GM18508 (cell line): ENCODE measurements at regions not wholly inside any gene's neighbourhood (a gene's known extent, or its start where the extent isn't known, plus 50 kb on each side); places are given as distances from the start of the nearest gene placed in this dataset.

ENCODE experiments used
- ATAC-seq: cut with Tn5 transposase; IDR thresholded peaks from one replicate; pipeline ENCODE4 v1.9.1; 2021; ENCODE audit warnings: moderate number of reproducible peaks; ENCODE audit not compliant: insufficient read depth, unreplicated experiment

DNA sequence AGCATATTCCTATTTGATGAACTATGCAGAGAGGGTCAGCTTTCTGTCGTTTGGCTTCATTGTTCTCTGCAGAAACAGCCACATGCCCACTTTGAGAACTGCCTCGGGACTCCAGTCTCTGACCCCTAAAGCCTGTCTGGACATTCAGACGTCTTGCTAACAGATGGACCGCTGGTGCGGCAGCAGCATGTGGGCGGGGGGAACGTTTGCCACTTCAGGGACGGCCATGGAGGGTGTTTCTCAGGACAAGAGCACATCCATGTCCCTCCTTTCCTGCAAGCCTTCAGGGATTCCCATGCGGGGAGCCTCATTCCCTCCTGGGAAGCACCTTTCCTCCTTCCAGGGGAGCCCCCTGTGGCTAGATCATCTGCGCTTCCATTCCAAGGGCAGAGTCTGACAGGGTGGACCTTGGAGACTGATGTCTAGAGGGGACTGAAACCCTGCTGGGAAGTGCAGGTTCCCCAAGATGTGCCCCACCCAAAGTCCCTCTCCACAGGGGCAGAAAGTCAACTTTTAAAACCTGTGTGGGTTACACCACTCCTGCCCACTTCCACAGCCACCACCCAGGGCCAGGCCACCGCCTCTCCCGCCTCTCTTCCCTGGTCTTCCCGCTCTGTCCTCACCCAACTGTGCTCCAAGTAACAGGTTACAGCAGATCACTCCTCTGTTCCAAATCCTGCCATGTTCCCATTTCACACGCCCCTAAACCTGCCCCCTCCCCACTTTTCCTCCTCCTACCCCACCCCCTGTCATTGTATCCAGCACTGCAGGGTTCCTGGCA lies 94.8 kb upstream of the PMEPA1 start:
- no peak for ATAC-seq

DNA sequence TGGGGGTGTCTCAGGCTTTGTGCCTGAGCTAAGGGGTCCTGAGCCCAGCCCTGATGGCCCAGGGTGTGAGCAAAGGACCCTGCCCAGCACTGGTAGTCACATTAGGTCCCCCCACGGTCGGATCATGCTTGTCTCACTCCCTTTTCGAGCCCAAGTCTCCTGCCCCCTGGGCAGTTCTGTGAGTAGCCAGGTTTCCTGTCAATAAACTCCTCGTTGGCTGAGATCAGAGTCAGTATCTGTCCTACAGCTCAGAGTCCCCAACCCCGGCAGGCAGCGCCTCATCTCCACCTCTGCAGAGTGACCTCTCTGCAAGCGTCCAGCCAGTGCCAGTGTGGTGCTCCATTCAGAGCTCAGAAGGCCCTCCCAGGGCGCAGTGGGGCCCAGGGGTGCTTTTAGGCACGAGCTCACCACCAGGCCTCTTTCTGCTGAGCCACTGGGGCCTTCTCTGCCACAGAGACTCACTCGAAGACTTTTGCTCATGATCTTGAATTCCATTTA lies 93.7 kb upstream of the PMEPA1 start:
- ATAC-seq = no peak

DNA sequence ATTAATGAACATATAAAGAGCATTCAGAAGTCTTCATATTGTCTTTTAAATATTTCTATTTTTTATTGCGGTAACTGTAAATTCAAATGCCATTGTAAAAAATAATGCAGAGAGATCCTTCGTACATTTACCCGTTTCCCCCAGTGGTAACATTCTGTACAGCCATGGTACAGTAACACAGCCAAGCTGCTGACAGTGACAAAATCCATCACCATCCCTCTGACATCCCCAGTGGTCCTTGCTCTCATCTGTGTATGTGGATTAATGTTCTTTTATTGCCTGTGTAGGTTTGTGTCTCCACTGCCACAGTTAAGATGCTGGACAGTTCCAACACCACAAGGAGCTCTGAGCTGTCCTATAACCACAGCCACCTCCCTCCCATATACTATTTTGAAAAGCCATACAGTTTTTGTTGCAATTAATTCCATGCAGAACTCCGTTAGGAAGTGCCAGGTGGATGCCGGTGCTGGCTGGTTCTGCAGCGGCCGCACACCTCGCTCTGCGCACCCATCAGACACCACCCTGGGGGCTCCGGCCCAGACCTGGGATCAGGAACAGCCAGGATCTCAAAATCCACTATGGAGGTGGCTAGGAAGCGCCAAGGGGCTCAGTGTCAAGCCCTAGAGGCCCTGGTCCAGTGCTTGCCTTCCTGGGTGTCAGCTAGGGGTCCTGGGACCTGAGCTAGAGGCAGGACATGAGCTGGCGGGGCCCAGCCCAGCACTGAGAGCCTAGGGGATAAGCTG lies 93.1 kb upstream of the PMEPA1 start:
- ATAC-seq = no peak

DNA sequence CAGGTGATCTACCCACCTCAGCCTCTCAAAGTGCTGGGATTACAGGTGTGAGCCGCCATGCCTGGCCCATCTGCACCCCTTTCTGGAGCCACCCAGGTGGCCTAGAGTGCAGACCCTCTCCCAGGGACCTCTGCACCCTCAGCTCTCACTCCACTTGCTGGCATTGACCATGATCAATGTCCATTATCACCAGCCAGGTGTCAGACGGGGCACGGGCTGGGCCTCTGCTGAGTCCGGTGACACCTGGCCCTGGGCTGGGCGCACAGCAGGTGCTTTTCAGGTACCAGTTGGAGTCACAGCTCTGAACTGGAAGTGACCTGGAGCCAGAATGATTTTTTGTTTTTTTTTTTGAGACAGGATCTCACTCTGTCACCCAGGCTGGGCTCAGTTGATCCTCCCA lies 91.8 kb upstream of the PMEPA1 start:
- no peak for ATAC-seq

DNA sequence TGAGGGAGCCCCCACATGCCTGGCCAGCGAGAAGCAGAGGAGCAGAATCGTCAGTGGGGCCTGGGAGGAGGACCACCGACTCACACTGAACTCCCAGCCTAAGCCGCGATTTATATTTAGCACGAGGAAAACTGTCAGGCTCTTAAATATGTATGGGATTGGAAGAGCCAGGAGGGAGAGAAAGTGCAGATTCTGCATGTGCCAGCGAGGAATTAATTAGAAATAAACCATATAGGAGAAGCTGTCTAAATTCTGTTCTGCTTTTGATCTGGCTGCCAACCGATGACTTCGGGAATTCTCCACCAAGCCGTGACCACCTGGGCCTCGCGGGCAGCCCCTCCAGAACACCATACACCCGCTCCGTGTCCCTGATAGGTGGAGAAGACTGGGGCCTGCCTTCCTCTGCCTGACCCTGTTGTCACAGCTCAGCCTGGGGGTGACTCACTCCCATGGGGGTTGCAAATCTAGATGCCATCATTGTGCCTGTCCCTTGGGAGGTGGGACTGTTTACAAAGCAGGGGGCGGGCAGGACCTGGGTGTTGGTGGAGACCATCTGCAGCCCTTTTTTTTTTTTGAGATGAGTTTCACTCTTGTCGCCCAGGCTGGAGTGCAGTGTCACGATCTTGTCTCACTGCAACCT lies 91.1 kb upstream of the PMEPA1 start:
- ATAC-seq = no peak

DNA sequence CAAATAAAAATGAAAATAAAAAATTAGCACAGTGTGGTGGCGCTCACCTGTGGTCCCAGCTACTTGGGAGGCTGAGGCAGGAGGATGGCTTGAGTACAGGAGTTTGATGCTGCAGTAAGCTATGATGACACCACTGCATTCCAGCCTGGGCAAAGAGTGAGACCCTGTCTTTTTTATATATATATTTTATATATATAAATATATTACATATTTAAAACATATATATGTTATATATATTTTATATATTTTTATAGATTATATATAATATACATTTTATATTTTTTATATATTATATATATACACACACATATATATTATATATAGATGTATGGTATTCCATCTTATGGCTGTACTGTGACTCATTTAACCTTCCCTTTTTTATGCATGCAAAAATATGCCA lies 87.6 kb upstream of the PMEPA1 start:
- ATAC-seq = no peak

DNA sequence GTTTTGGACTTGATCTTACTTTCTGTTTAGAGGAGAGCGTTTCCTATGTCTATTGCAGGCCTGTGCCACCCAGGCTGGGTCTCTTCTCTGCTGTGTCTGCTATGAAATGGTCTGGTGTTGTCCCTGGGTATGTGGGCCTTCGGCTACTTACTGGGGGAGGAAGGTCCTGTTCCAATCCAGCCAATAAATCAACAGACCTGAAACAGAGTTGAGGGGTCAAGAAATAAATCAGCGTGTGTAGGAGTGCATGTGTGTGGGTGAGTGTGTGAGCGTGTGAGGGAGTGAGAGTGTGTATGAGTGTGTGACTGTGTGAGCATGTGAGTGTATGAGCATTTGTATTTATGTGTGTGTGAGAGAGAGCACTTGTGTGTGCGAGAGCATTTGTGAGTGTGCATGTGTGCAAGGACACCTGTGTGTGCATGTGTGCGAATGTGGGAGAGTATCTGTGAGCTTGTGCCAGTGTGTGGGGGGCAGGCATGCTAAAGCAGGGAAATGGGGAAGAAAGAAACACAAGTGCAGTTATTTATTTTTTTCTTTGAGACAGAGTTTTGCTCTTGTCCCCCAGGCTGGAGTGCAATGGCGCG lies 86.3 kb upstream of the PMEPA1 start:
- ATAC-seq = no peak

DNA sequence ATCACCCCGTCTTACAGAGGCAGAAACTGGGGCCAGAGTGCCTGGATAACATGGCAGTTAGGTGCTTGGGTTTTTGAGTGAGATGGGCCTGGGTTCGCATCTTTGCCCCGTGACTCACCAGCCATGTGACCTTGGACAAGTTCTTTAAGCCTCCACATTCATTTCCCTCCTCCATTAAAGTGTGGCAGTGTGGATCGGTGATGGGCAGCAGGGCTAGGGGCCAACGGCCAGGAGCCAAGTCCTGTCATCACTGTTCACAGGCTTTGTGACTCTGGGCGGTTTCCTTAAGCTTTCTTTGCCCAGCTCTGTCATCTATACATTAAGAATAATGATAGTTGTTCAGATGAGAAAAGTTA lies 85.5 kb upstream of the PMEPA1 start:
- no peak for ATAC-seq

DNA sequence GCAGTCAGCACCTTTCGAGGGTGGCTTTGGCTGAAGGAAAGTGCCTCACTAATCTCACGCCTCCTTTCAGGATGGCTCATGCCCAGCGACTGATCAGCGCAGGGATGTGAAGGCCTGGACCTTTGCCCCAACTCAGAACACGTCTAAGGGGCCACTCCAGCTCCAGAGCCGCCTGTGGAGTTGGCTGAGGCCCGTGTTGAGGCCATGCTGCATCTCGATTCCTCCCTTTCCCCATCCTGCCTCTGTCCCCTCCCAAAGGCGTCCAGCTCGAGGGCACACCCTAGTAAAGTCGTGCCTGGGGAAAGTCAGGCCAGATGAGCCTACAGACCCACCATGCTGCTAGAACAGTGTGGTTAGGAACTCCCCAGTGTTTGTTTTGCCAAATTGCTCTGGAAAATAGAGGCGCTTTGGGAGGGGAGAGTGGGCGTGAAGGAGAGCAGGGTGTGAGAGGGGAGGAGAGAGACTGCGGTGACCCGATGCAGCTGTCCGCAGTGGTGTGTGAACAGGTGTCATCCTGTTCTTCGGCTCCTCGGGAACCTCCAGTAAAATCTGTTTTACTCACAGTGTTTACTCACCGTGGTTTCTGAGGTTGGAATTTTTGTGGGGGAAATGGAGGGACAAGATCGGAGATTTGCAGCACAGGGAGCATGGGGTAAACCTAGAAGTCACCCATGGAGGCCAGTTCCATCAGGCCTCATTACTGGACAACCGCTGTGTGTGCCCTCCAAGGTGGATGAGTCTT lies 85.0 kb upstream of the PMEPA1 start:
- ATAC-seq = no peak

DNA sequence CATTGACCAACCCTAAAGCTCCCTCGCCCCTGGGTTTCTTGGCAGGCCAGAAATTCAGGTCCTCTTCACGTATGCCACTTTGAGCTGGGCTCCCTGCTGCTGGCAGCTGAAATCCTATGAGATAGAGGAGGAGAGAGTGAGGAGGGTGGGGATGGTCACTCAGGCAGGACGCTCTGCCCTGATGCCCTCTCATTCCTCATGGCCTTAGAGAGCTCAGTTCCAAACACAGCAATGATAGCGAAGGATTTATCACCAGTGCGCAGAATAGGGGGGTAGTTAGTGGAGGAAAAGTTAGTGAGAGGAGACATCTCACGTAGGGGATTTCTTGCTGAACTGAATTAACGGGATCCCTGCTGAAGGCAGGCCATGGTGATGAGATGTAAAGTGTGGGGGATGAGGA lies 84.2 kb upstream of the PMEPA1 start:
- no peak for ATAC-seq

DNA sequence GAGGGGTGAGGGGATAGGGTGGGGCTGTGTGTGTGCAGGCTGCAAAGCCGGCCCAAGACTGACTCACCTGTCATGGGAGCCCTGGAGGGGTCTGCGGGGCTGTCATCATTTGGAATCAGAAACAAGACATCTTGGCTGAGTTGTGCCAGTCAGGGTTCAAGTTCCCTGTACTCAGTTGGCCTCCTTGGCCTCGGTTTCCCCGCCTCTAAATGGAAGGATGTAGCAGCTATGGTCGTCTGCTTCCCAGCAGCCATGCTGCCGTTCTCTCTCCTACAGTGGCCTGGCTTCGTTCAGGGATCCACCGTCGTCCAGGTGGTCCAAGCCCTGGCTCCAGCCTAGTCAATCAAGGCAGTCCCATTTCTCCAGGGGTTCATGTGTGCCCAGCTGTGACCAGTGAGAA lies 83.6 kb upstream of the PMEPA1 start:
- no peak for ATAC-seq

DNA sequence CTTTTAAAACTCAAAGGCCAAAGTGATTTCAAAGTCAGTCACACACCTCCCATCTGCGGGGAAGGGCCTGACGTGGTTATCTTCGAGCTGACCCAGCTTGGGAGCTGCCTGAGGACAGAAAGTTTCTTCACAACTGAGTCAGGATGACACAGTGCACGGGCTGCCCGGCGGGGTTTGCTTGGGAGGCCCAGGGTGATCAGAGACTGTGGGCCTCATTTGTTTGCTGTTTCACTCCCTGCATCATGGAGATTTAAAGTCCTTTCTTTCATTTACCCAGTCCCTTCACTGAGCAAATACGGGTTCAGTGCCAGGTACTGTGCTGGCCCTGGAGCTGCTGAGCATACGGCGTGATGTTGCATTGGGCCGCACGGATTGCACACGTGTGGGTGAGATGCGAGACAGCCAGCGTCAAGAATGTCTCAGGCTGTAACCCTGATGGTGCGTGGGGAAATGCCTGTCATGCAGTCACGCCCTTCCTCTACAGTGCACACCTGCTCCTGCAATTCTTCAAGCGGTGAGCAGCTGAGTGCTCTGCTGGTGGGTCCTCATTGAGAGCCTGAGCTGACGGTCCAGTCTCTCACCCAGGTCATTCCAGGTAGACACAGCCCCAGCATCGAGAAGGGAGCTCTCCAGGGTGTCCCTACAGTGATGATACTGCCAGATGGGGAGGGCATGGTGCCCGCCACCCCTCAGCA lies 82.7 kb upstream of the PMEPA1 start:
- ATAC-seq = no peak

DNA sequence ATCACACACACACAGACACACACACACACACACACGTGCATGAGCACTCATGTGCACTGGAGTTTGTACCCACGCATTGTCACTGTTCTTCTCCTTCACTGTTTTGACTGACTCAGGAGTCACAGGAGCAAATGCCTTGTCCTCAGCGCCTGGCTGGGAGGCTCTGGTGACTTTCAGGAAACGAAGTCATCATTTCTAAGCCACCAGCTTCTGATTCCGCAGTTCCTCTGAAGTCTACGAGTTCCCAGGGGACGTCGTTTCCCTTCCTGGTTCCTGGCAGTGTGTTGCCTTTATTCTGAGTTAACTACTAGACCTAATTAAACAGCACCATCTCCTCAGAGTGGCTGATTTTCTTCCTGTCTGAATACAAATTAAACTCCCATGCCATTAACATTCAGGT lies 82.2 kb upstream of the PMEPA1 start:
- ATAC-seq = no peak

DNA sequence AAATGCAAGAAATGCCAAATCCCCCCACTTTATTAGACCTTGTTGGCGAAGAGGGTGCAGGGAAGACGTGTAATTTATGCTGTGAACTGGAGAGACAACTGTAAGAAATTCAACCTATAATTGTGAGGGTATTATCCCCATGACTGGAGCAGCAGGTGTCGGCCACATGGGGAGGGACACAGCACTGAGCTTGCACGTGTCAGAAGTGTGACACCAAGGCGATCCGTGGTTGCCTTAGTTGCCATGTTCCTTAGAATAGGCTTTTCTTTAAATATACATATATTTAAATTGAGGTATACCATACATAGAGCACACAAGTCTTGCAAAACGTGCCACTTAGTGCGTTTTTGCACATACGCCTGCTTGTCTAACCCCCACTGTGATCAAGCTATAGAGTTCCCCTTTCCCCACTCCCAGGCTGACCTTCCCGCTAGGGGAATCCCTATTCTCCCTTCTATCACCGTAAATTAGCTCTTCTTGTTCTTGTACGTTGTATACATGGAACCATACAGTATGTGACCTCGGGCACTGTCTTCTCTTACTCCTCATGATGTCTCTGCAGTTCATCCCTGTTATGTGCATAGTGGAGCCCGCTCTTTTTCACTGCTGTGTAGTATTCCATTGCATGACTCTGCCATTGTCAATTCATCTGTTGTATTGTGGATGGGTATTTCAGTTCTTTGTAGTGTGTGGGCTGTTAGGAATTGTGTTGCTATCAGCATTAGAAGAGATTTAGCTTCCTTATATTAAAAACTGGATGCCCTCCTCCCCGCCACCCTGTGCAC lies 81.6 kb upstream of the PMEPA1 start:
- ATAC-seq = no peak

DNA sequence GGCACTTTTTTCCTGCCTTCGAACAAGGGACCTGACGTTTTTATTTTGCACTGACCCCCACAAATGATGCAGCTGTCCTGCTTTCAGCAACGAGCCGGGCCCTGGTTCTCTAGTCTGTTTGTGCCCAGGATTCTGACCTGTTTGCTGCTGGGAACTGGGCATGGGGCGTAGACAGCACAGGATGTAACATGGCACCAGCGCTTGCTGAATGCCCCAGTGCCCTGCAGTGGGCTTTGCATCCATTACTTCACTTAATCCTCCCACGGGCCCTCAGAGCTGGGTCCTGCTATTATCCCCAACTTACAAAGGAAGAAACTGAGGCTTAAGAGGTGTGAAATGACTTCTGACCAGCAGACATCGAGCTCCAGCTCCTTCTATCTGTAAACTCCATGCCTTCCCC lies 80.4 kb upstream of the PMEPA1 start:
- ATAC-seq = no peak

DNA sequence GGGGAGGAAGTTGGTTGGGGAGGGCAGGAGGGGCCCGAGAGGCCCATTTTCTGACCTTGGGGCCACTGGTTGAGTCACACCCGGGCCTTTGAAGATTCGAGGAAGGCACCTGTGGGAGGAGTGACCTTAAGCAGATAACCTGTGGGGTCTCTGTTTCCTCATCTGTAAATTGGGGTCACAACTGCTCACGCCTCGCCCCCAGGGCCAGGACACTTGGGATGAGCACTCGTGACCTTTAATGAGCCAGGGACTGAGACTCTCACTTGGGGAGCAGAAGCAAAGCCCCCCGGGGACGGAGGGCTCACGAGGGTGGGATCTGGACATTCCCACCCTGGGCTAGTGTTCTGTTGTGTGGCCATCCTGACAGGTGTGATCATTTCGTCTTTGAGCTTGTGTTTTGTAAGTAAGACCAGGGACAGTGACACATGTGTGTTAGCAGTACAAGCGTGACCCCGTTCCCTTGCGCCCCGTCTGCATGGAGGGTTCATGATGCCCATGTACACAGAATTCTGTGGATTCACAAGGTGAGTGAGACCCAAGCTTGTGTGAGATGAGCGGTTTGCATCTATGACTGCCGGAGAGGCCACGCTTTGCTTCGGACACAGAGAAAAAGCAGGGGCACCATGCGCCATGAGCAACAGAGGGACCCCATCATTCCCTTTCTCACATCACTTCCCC lies 79.3 kb upstream of the PMEPA1 start:
- ATAC-seq = no peak

DNA sequence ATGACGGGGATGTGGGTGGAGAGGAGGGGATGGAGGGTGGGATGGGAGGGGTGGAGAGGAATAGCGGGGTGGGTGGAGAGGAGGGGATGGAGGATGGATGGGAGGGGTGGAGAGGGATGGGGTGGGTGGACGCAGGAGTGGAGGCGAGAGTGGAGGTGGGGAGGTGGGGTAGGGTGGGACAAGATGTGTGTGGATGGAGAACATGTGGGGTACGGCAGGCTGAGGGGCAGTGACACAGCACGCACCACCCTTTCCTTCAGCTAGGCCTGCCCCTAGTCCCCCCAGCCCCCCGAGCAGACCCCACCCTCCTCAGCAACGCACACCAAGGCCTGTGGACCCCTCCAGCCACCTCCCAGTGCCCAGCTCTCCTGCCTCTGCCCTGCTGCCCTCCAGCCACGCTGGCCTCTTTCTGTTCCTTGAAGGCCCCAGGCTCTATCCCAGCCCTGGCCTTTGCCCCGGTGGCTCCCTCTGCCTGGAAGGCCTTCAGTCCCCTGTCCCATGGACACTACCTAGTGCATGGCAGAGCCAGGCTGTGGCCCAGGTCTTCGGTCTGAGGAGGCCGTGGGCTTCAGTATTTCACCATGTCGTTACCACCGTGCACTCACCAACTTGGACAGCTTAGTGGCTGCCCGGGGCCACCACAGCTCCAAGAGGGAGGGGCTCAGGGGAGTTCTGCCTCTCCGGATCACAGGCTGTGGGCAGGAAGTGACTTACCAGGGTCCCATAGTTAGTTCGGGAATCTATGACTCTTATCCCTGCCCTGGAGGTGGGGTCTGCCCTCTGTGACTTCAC lies 78.4 kb upstream of the PMEPA1 start:
- ATAC-seq = no peak
